DOHH2 (cell line): ENCODE measurements at regions not wholly inside any gene's neighbourhood (a gene's known extent, or its start where the extent isn't known, plus 50 kb on each side); places are given as distances from the start of the nearest gene placed in this dataset.

Experiments
- H3F3A ChIP-seq: fragments of 200-600 bp; sonication (generic), shearing (Covaris generic); 2 replicates; pipeline ENCODE4 v1.6.0; 2016; ENCODE audit warnings: antibody characterized with exemption, mild to moderate bottlenecking; ENCODE audit not compliant: control insufficient read depth, insufficient read depth
- H3K27ac ChIP-seq: fragments of 200-600 bp; sonication (generic); 2 replicates; pipeline ENCODE4 v1.5.1; 2014; ENCODE audit warnings: low read depth, mild to moderate bottlenecking, low read length, moderate library complexity
- H3K27me3 ChIP-seq: fragments of 200-600 bp; sonication (generic); 2 replicates; pipeline ENCODE4 v1.6.1; 2014; ENCODE audit warnings: mild to moderate bottlenecking, low read length, mixed read lengths; ENCODE audit not compliant: control insufficient read depth
- H3K36me3 ChIP-seq: fragments of 200-600 bp; sonication (generic); 2 replicates; pipeline ENCODE4 v1.6.1; 2014; ENCODE audit warnings: mild to moderate bottlenecking, low read length, moderate library complexity, mixed read lengths; ENCODE audit not compliant: control insufficient read depth
- H3K4me1 ChIP-seq: fragments of 200-600 bp; sonication (generic); 2 replicates; pipeline ENCODE4 v1.6.1; 2014; ENCODE audit warnings: mild to moderate bottlenecking, low read length, mixed read lengths; ENCODE audit not compliant: control insufficient read depth
- H3K4me2 ChIP-seq: fragments of 200-600 bp; sonication (generic); 2 replicates; pipeline ENCODE4 v1.6.0; 2014; ENCODE audit warnings: mild to moderate bottlenecking, low read length, moderate library complexity
- H3K4me3 ChIP-seq: fragments of 200-600 bp; sonication (generic); 2 replicates; pipeline ENCODE4 v1.5.1; 2014; ENCODE audit warnings: mild to moderate bottlenecking, low read length, mixed read lengths
- H3K79me2 ChIP-seq: fragments of 200-600 bp; sonication (generic); 2 replicates; pipeline ENCODE4 v1.6.1; 2014; ENCODE audit warnings: mild to moderate bottlenecking, low read length, mixed read lengths; ENCODE audit not compliant: control insufficient read depth
- H3K9me2 ChIP-seq: fragments of 200-600 bp; sonication (generic); replicated peaks from 2 replicates; pipeline ENCODE4 v1.6.1; 2014; ENCODE audit warnings: mild to moderate bottlenecking, low read length, mixed read lengths; ENCODE audit not compliant: control insufficient read depth
- H3K9me3 ChIP-seq: fragments of 200-600 bp; sonication (generic); 2 replicates; pipeline ENCODE4 v1.6.1; 2014; ENCODE audit warnings: antibody characterized with exemption, low read length, mixed read lengths; ENCODE audit not compliant: control insufficient read depth, insufficient read depth
- H4K20me1 ChIP-seq: fragments of 200-600 bp; sonication (generic); 2 replicates; pipeline ENCODE4 v1.6.0; 2014; ENCODE audit warnings: low read depth, mild to moderate bottlenecking, antibody characterized with exemption, low read length, moderate library complexity; ENCODE audit not compliant: control insufficient read depth, insufficient read depth
- EZH2phosphoT487 ChIP-seq: fragments of 200-600 bp; sonication (generic); IDR thresholded peaks from 2 replicates; pipeline ENCODE4 v1.6.1; 2017; ENCODE audit warnings: borderline replicate concordance, mild to moderate bottlenecking, antibody characterized with exemption, low read length, moderate library complexity, mixed read lengths
- TF ChIP-seq, protein P1 (sequence below): fragments of 200-600 bp; sonication (generic); IDR thresholded peaks from one replicate; pipeline ENCODE4 v1.5.1; 2014; ENCODE audit warnings: antibody characterized with exemption, mild to moderate bottlenecking, low read depth, low read length; ENCODE audit not compliant: poor library complexity, severe bottlenecking

GRCh38 chr13:82747958-82748357 is 1134.3 kb downstream of the SLITRK1 start:
- no peak overlapping the region for H3K27ac ChIP-seq
- no peak overlapping the region for H3K4me3 ChIP-seq
- H3K4me1 ChIP-seq = no peaks in the 10 kb centered on the region
- no peak overlapping the region for H3K4me2 ChIP-seq
- no peaks in the 10 kb centered on the region for H3K9me3 ChIP-seq
- no peaks in the 10 kb centered on the region for H4K20me1 ChIP-seq
- no peaks in the 10 kb centered on the region for H3K79me2 ChIP-seq
- no peaks in the 10 kb centered on the region for H3K36me3 ChIP-seq
- no peaks in the 10 kb centered on the region for H3F3A ChIP-seq
- TF ChIP-seq EZH2phosphoT487 = no peak
- TF ChIP-seq, protein P1, sequence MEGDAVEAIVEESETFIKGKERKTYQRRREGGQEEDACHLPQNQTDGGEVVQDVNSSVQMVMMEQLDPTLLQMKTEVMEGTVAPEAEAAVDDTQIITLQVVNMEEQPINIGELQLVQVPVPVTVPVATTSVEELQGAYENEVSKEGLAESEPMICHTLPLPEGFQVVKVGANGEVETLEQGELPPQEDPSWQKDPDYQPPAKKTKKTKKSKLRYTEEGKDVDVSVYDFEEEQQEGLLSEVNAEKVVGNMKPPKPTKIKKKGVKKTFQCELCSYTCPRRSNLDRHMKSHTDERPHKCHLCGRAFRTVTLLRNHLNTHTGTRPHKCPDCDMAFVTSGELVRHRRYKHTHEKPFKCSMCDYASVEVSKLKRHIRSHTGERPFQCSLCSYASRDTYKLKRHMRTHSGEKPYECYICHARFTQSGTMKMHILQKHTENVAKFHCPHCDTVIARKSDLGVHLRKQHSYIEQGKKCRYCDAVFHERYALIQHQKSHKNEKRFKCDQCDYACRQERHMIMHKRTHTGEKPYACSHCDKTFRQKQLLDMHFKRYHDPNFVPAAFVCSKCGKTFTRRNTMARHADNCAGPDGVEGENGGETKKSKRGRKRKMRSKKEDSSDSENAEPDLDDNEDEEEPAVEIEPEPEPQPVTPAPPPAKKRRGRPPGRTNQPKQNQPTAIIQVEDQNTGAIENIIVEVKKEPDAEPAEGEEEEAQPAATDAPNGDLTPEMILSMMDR = no peak
- no peaks in the 10 kb centered on the region for H3K9me2 ChIP-seq
- no peaks in the 10 kb centered on the region for H3K27me3 ChIP-seq

- Histone ChIP-seq H4K20me1 (no peaks in the 10 kb centered on the region), H3K27me3 (no peaks in the 10 kb centered on the region), H3K27ac (no peak overlapping the region), H3F3A (no peaks in the 10 kb centered on the region), H3K9me2 (no peaks in the 10 kb centered on the region), H3K4me2 (no peak overlapping the region), H3K4me3 (no peak overlapping the region), H3K36me3 (no peaks in the 10 kb centered on the region), H3K4me1 (no peaks in the 10 kb centered on the region), H3K79me2 (no peaks in the 10 kb centered on the region), H3K9me3 (no peaks in the 10 kb centered on the region)
- no peak for TF ChIP-seq EZH2phosphoT487
- TF ChIP-seq, protein P1 = no peak
Observed at GRCh38 chr13:82747291-82747690, 1135.0 kb downstream of the SLITRK1 start.

DNA sequence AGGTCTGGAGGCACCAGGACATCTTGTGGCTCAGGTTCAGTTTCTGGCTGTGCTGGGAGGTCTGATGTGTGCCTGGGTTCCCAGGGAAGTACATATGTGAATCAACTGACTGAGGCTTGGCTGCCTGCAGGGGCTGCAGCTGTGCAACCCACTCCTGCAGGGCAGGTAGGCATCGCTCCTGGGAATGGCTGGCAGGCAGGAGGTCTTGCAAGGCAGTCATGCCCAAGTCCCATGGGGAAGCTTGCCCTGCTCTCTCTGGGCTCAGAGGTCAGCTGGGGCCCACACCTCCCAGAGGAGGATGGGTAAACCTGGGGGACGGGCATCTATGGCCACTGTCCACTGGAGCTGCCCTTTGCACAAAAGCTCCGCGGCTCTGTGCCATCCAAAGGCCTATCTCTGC is 1141.8 kb downstream of the SLITRK1 start:
- Histone ChIP-seq H3K9me2 (no peaks in the 10 kb centered on the region), H3K4me2 (no peak overlapping the region), H3K4me1 (no peaks in the 10 kb centered on the region), H3K27me3 (no peaks in the 10 kb centered on the region), H3F3A (no peaks in the 10 kb centered on the region), H4K20me1 (no peaks in the 10 kb centered on the region), H3K4me3 (no peak overlapping the region), H3K79me2 (no peaks in the 10 kb centered on the region), H3K27ac (no peak overlapping the region), H3K9me3 (no peaks in the 10 kb centered on the region), H3K36me3 (no peaks in the 10 kb centered on the region)
- no peak for TF ChIP-seq EZH2phosphoT487
- TF ChIP-seq, protein P1 = no peak

GRCh38 chr13:82739881-82740280 is 1142.4 kb downstream of the SLITRK1 start:
- Histone ChIP-seq H3K9me2 (no peaks in the 10 kb centered on the region), H4K20me1 (no peaks in the 10 kb centered on the region), H3K79me2 (no peaks in the 10 kb centered on the region), H3K4me1 (no peaks in the 10 kb centered on the region), H3K9me3 (no peaks in the 10 kb centered on the region), H3K27me3 (no peaks in the 10 kb centered on the region), H3K4me2 (no peak overlapping the region), H3K27ac (no peak overlapping the region), H3K36me3 (no peaks in the 10 kb centered on the region), H3F3A (no peaks in the 10 kb centered on the region), H3K4me3 (no peak overlapping the region)
- no peak for TF ChIP-seq EZH2phosphoT487
- TF ChIP-seq, protein P1 = no peak
